Smooth muscle cell (in vitro differentiated cells): ENCODE measurements at regions not wholly inside any gene's neighbourhood (a gene's known extent, or its start where the extent isn't known, plus 50 kb on each side); places are given as distances from the start of the nearest gene placed in this dataset.

Source experiments
- DNase-seq: peaks from one replicate; lab custom pipeline; 2025; ENCODE audit not compliant: unreplicated experiment; lab: John Stamatoyannopoulos, UW
- H2AFZ ChIP-seq: fragments of 200-600 bp; sonication (generic); 2 replicates; pipeline ENCODE4 v1.6.0; 2016; ENCODE audit warnings: antibody characterized with exemption, low read depth, mild to moderate bottlenecking
- H3F3A ChIP-seq: fragments of 200-600 bp; sonication (generic); 2 replicates; pipeline ENCODE4 v1.6.0; 2017; ENCODE audit warnings: antibody characterized with exemption, low read depth
- H3K27ac ChIP-seq: fragments of 200-600 bp; sonication (generic); 2 replicates; pipeline ENCODE4 v1.5.1; 2016; ENCODE audit warnings: low read depth, mild to moderate bottlenecking
- H3K27me3 ChIP-seq: fragments of 200-600 bp; sonication (generic); 2 replicates; pipeline ENCODE4 v1.6.1; 2016; ENCODE audit warnings: low read depth, mild to moderate bottlenecking
- H3K36me3 ChIP-seq: fragments of 200-600 bp; sonication (generic); 2 replicates; pipeline ENCODE4 v1.5.1; 2016; ENCODE audit warnings: low read depth
- H3K4me1 ChIP-seq: fragments of 200-600 bp; sonication (generic); 2 replicates; pipeline ENCODE4 v1.5.1; 2016; ENCODE audit warnings: low read depth
- H3K4me2 ChIP-seq: fragments of 200-600 bp; sonication (generic); 2 replicates; pipeline ENCODE4 v1.6.0; 2016; ENCODE audit warnings: mild to moderate bottlenecking
- H3K4me3 ChIP-seq: fragments of 200-600 bp; sonication (generic); 2 replicates; pipeline ENCODE4 v1.5.1; 2016; ENCODE audit warnings: mild to moderate bottlenecking
- H3K79me2 ChIP-seq: fragments of 200-600 bp; sonication (generic); 2 replicates; pipeline ENCODE4 v1.6.0; 2016; ENCODE audit warnings: low read depth, mild to moderate bottlenecking
- H3K9ac ChIP-seq: fragments of 200-600 bp; sonication (generic); 2 replicates; pipeline ENCODE4 v1.6.0; 2016; ENCODE audit warnings: low read depth
- H3K9me3 ChIP-seq: fragments of 200-600 bp; sonication (generic); replicated peaks from 2 replicates; pipeline ENCODE4 v1.5.1; 2016; ENCODE audit warnings: low read depth
- H4K20me1 ChIP-seq: fragments of 200-600 bp; sonication (generic); 2 replicates; pipeline ENCODE4 v1.6.0; 2016; ENCODE audit warnings: low read depth
- WGBS: methylation state at CpG from one replicate; pipeline ENCODE4 v1.1.7; 2016; ENCODE audit warnings: low lambda C conversion rate; 5-methylcytosine and 5-hydroxymethylcytosine counted together
- TF ChIP-seq, protein P1 (sequence below): fragments of 200-600 bp; sonication (generic); IDR thresholded peaks from 2 replicates; pipeline ENCODE4 v1.5.1; 2017; ENCODE audit warnings: borderline replicate concordance, mild to moderate bottlenecking, antibody characterized with exemption; ENCODE audit not compliant: insufficient read depth, poor library complexity, severe bottlenecking

DNA sequence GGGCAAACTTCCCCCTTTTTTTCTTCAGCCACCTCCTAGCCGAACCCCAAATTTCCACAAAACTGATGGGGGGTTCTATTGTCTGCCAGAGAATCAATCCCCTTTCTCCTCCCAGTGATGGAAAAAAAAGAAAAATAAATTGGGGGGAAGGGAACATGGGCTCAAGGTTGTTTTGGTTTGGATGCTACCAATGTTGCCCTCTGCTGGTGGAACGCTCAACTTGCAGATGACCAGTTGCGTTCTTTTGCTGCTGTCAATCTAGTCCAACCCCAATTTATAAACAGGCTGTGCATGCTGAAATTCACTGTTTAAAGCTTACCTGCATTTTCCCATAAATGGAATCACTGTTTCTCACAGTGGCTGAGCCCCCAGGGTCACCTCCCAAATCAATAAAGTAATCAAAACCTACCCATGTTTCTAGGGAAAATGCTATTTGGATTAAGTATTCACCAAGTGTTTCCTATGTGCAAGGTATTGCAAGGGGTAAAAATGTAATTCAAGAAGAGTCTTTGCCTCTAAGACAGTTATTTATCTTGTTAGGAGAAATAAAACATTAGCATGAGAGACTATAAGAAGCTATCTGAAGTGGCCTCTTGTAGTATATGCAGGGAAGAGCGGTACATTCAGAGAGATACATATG lies 116.7 kb upstream of the TMEM164 start:
- H3K27ac ChIP-seq, result no peak overlapping the region
- H3K27me3 ChIP-seq, result no peaks in the 10 kb centered on the region
- no peak overlapping the region for H3K4me3 ChIP-seq
- no peaks in the 10 kb centered on the region for H3F3A ChIP-seq
- TF ChIP-seq, protein P1, sequence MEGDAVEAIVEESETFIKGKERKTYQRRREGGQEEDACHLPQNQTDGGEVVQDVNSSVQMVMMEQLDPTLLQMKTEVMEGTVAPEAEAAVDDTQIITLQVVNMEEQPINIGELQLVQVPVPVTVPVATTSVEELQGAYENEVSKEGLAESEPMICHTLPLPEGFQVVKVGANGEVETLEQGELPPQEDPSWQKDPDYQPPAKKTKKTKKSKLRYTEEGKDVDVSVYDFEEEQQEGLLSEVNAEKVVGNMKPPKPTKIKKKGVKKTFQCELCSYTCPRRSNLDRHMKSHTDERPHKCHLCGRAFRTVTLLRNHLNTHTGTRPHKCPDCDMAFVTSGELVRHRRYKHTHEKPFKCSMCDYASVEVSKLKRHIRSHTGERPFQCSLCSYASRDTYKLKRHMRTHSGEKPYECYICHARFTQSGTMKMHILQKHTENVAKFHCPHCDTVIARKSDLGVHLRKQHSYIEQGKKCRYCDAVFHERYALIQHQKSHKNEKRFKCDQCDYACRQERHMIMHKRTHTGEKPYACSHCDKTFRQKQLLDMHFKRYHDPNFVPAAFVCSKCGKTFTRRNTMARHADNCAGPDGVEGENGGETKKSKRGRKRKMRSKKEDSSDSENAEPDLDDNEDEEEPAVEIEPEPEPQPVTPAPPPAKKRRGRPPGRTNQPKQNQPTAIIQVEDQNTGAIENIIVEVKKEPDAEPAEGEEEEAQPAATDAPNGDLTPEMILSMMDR, result peak; percentile 59
- H3K4me2 ChIP-seq, result no peak overlapping the region
- no peaks in the 10 kb centered on the region for H4K20me1 ChIP-seq
- no peaks in the 10 kb centered on the region for H3K4me1 ChIP-seq
- no peaks in the 10 kb centered on the region for H3K9me3 ChIP-seq
- H2AFZ ChIP-seq, result no peak overlapping the region
- no peaks in the 10 kb centered on the region for H3K79me2 ChIP-seq
- DNase-seq, result no peak
- WGBS, result 38% methylated on average over 4 of the region's 4 CpGs
- no peaks in the 10 kb centered on the region for H3K36me3 ChIP-seq
- H3K9ac ChIP-seq, result no peak overlapping the region

DNA sequence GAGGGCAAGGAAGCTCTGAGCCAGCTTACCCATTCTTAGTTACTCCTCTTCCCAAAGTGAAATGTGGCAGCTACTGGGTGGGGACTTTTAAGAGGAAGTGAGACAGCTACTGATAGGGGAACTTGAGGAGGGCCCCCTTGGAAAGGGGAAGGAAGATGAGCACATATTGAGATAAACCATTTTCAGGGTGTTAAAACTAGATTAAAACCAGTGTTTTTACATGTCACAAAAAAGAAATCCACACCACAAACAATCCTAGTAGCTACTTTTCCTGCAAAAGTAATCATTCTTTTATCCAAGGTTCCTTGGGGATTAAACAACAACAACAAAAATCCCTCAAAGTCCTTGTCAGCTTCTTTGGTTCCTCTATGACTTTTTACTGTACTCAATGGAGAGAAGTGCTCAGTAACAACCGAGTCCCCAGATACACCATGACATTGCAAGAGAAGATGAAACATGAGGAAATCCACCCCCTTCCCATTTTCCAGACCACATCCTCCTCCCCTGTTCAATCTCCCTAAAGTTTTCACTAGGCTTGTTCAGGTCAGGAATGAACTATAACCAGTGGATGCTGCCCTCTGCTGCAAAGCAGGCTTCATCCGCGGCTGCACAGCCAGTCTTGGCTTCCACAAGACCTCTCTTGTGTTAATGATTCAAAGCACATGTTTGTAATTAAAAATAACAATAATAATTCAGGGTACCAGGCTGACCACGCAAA lies 113.5 kb upstream of the TMEM164 start:
- Histone ChIP-seq H4K20me1 (no peaks in the 10 kb centered on the region), H3K27ac (no peak overlapping the region), H3K9ac (no peak overlapping the region), H3K36me3 (no peaks in the 10 kb centered on the region), H3K4me3 (no peak overlapping the region), H2AFZ (no peak overlapping the region), H3K27me3 (no peaks in the 10 kb centered on the region), H3F3A (no peaks in the 10 kb centered on the region), H3K79me2 (no peaks in the 10 kb centered on the region), H3K4me1 (no peaks in the 10 kb centered on the region), H3K9me3 (no peaks in the 10 kb centered on the region), H3K4me2 (no peak overlapping the region)
- DNase-seq, result no peak
- 54% methylated on average over 4 of the region's 4 CpGs for WGBS
- TF ChIP-seq, protein P1, result peak; percentile 27

- WGBS, result 78% methylated on average over 3 of the region's 3 CpGs
- TF ChIP-seq, protein P1, result no peak
- Histone ChIP-seq H3F3A (no peaks in the 10 kb centered on the region), H3K4me3 (no peak overlapping the region), H3K27me3 (no peaks in the 10 kb centered on the region), H3K4me1 (no peaks in the 10 kb centered on the region), H4K20me1 (no peaks in the 10 kb centered on the region), H3K36me3 (no peaks in the 10 kb centered on the region), H3K9me3 (no peaks in the 10 kb centered on the region), H3K4me2 (no peak overlapping the region), H2AFZ (no peak overlapping the region), H3K27ac (no peak overlapping the region), H3K9ac (no peak overlapping the region), H3K79me2 (no peaks in the 10 kb centered on the region)
- DNase-seq, result no peak
These were observed 112.6 kb upstream of the TMEM164 start for GRCh38 chrX:109890300-109890699.
